Endothelial cell of umbilical vein (primary cell): ENCODE measurements at regions not wholly inside any gene's neighbourhood (a gene's known extent, or its start where the extent isn't known, plus 50 kb on each side); places are given as distances from the start of the nearest gene placed in this dataset.

Source experiments
- BruUV-seq: library from RNA; stranded (reverse); fragments of 400-500 nt; replicated peaks from 2 replicates; lab custom pipeline; 2021; lab: Mats Ljungman, UMichigan
- CTCF ChIA-PET: fragments of 300-600, 350-600 bp; sonication (Branson Sonifier 250); formaldehyde crosslinking; loops from one replicate; lab custom pipeline; 2021; ENCODE audit warnings: antibody characterized with exemption, inconsistent platforms; lab: Charles Lee
- POLR2A ChIA-PET: fragments of 300-600, 350-600 bp; sonication (Branson Sonifier 250); formaldehyde crosslinking; loops from one replicate; lab custom pipeline; 2021; ENCODE audit warnings: antibody characterized with exemption, inconsistent platforms; lab: Charles Lee
- DNase-seq: peaks from one replicate; pipeline ENCODE4 v3.0.0-alpha.2; 2011; ENCODE audit warnings: low read depth, low spot score
- FAIRE-seq: peaks from 2 replicates; lab custom pipeline; 2011; peaks lifted over from hg19 to GRCh38; lab: Jason Lieb, UNC
- H2AFZ ChIP-seq: 2 replicates; pipeline ENCODE4 v1.6.0; 2012; ENCODE audit warnings: low read depth, low read length, control low read depth, inconsistent platforms
- H3K27ac ChIP-seq: 2 replicates; pipeline ENCODE4 v1.5.1; 2011; ENCODE audit warnings: low read depth, mild to moderate bottlenecking, control low read depth, low read length, moderate library complexity; ENCODE audit not compliant: insufficient read depth
- H3K27me3 ChIP-seq, 2 experiments: 2 replicates each; pipeline versions ENCODE4 v1.6.0 to v1.6.1; 2011; ENCODE audit warnings: low read length in 2 of 2, mixed read lengths in 1 of 2; ENCODE audit not compliant: control insufficient read depth in 2 of 2, insufficient read depth in 2 of 2
- H3K36me3 ChIP-seq, 2 experiments: 2 replicates in 1 of 2; 3 replicates in 1 of 2; pipeline ENCODE4 v1.5.1; 2011; ENCODE audit warnings: low read length in 2 of 2, mild to moderate bottlenecking in 1 of 2, moderate library complexity in 1 of 2; ENCODE audit not compliant: control insufficient read depth in 2 of 2, insufficient read depth in 2 of 2; ENCODE audit errors: extremely low read depth in 1 of 2
- H3K4me1 ChIP-seq: 3 replicates; pipeline ENCODE4 v1.5.1; 2011; ENCODE audit warnings: mild to moderate bottlenecking, low read length; ENCODE audit not compliant: control insufficient read depth, insufficient read depth; ENCODE audit errors: extremely low read depth
- H3K4me2 ChIP-seq: 2 replicates; pipeline ENCODE4 v1.6.1; 2011; ENCODE audit warnings: low read length, control low read depth, mixed read lengths; ENCODE audit not compliant: insufficient read depth
- H3K4me3 ChIP-seq, 3 experiments: fragments of 200-600 bp in 1 of 3; sonication (generic), shearing (Covaris generic) in 1 of 3; replicated peaks in 1 of 3; 2 replicates each; pipeline ENCODE4 v1.5.1; 2011 to 2016; ENCODE audit warnings: control low read depth in 3 of 3, low read length in 3 of 3, mild to moderate bottlenecking in 2 of 3, inconsistent platforms in 1 of 3, low read depth in 1 of 3, moderate library complexity in 1 of 3; ENCODE audit not compliant: insufficient read depth in 1 of 3
- H3K79me2 ChIP-seq: 2 replicates; pipeline ENCODE4 v1.6.0; 2012; ENCODE audit warnings: low read length, inconsistent platforms; ENCODE audit not compliant: control insufficient read depth, insufficient read depth
- H3K9ac ChIP-seq: replicated peaks from 2 replicates; pipeline ENCODE3; 2011; ENCODE audit warnings: low read length, control low read depth; ENCODE audit not compliant: insufficient read depth; ENCODE audit errors: extremely low read depth
- H3K9me1 ChIP-seq: replicated peaks from 3 replicates; pipeline ENCODE4 v1.6.0; 2011; ENCODE audit warnings: mild to moderate bottlenecking, low read length; ENCODE audit not compliant: control insufficient read depth, insufficient read depth; ENCODE audit errors: extremely low read depth
- H3K9me3 ChIP-seq: replicated peaks from 2 replicates; pipeline ENCODE4 v1.5.1; 2012; ENCODE audit warnings: low read length, inconsistent platforms; ENCODE audit not compliant: control insufficient read depth, insufficient read depth
- H4K20me1 ChIP-seq: replicated peaks from 2 replicates; pipeline ENCODE3; 2011; ENCODE audit warnings: mild to moderate bottlenecking, low read length; ENCODE audit not compliant: control insufficient read depth, insufficient read depth; ENCODE audit errors: extremely low read depth
- EZH2 ChIP-seq: IDR thresholded peaks from 2 replicates; pipeline ENCODE4 v1.6.1; 2012; ENCODE audit warnings: borderline replicate concordance, low read depth, mild to moderate bottlenecking, moderate library complexity, low read length, inconsistent platforms; ENCODE audit not compliant: severe bottlenecking
- FOS ChIP-seq: IDR thresholded peaks from 2 replicates; pipeline ENCODE4 v1.6.1; 2011; ENCODE audit warnings: mild to moderate bottlenecking, low read length, moderate library complexity, borderline replicate concordance; ENCODE audit not compliant: insufficient read depth
- GATA2 ChIP-seq: IDR thresholded peaks from 2 replicates; pipeline ENCODE4 v1.7.0; 2011; ENCODE audit warnings: low read depth, mild to moderate bottlenecking, moderate library complexity, mixed read lengths, low read length; ENCODE audit not compliant: insufficient read length, insufficient read depth
- JUN ChIP-seq: IDR thresholded peaks from 2 replicates; pipeline ENCODE4 v1.6.1; 2011; ENCODE audit warnings: borderline replicate concordance, low read depth; ENCODE audit not compliant: insufficient read length, insufficient read depth
- MYC ChIP-seq: IDR thresholded peaks from one replicate; pipeline ENCODE4 v1.6.1; 2011; ENCODE audit warnings: mild to moderate bottlenecking, low read depth, low read length
- POLR2A ChIP-seq: IDR thresholded peaks from 2 replicates; pipeline ENCODE4 v1.6.1; 2012; ENCODE audit warnings: low read depth, mild to moderate bottlenecking, control low read depth, low read length
- POLR2AphosphoS5 ChIP-seq: IDR thresholded peaks from 2 replicates; pipeline ENCODE4 v1.6.1; 2012; ENCODE audit warnings: low read depth, mild to moderate bottlenecking, control low read depth, low read length, moderate library complexity; ENCODE audit not compliant: insufficient read depth
- dilution Hi-C: fragments of 300-500 bp; cut with MboI; formaldehyde crosslinking; loops from one replicate; pipeline ENCODE4 v1.15.0; 2019; ENCODE audit warnings: low sequenced_read_pairs; ENCODE audit not compliant: extremely low pct_ligation_motif_present
- intact Hi-C: fragments of 100-400 bp; cut with micrococcal nuclease; formaldehyde crosslinking; loops from one replicate; pipeline ENCODE4 v1.10.0; 2022
- TF ChIP-seq, protein P1 (sequence below), 2 donors: IDR thresholded peaks; 1 replicate in 1 of 2; 2 replicates in 1 of 2; pipeline ENCODE4 v1.5.1; 2011; ENCODE audit warnings: low read length in 2 of 2, mild to moderate bottlenecking in 2 of 2, moderate library complexity in 2 of 2, control low read depth in 1 of 2, inconsistent platforms in 1 of 2, low read depth in 1 of 2; ENCODE audit not compliant: insufficient read depth in 1 of 2; ENCODE audit errors: extremely low read depth in 1 of 2
- TF ChIP-seq, protein P2 (sequence below): IDR thresholded peaks from 2 replicates; pipeline ENCODE4 v1.6.1; 2011; ENCODE audit not compliant: insufficient read depth, insufficient read length

GRCh38 chr12:108461058-108461660, 53.9 kb upstream of the FICD start:
- ChIA-PET CTCF (interaction anchor here (0.6 to 0.8 kb wide), 2 partner anchors 125 to 393 kb away, joined by 3 read pairs; no protein-coding TSS in a partner anchor), POLR2A (no interaction called here)
- H3K9me3 ChIP-seq, result no peaks in the 10 kb centered on the region
- no peak overlapping the region for H3K4me2 ChIP-seq
- no peak for FAIRE-seq
- H3K36me3 ChIP-seq, result no peaks in the 10 kb centered on the region
- H3K4me1 ChIP-seq, result no peaks in the 10 kb centered on the region
- H3K9ac ChIP-seq, result no peak overlapping the region
- dilution Hi-C loops, result no loop called here
- no peaks in the 10 kb centered on the region for H3K27me3 ChIP-seq
- H2AFZ ChIP-seq, result no peak overlapping the region
- TF ChIP-seq POLR2AphosphoS5, result no peak
- no peak for TF ChIP-seq GATA2
- TF ChIP-seq, protein P1, sequence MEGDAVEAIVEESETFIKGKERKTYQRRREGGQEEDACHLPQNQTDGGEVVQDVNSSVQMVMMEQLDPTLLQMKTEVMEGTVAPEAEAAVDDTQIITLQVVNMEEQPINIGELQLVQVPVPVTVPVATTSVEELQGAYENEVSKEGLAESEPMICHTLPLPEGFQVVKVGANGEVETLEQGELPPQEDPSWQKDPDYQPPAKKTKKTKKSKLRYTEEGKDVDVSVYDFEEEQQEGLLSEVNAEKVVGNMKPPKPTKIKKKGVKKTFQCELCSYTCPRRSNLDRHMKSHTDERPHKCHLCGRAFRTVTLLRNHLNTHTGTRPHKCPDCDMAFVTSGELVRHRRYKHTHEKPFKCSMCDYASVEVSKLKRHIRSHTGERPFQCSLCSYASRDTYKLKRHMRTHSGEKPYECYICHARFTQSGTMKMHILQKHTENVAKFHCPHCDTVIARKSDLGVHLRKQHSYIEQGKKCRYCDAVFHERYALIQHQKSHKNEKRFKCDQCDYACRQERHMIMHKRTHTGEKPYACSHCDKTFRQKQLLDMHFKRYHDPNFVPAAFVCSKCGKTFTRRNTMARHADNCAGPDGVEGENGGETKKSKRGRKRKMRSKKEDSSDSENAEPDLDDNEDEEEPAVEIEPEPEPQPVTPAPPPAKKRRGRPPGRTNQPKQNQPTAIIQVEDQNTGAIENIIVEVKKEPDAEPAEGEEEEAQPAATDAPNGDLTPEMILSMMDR (IDR thresholded peaks at IDR 0.05; ENCODE audit: extremely low read depth in 1 of 2, insufficient read depth in 1 of 2, low read depth in 1 of 2, low read length in 2 of 2), result no peak
- TF ChIP-seq, protein P2, sequence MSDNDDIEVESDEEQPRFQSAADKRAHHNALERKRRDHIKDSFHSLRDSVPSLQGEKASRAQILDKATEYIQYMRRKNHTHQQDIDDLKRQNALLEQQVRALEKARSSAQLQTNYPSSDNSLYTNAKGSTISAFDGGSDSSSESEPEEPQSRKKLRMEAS, result no peak
- TF ChIP-seq FOS, result no peak
- TF ChIP-seq JUN, result no peak
- no peak for TF ChIP-seq EZH2
- TF ChIP-seq MYC, result no peak
- TF ChIP-seq POLR2A, result no peak
- no peak overlapping the region for H3K27ac ChIP-seq
- no peaks in the 10 kb centered on the region for H3K9me1 ChIP-seq
- intact Hi-C loops, result no loop called here
- no peaks in the 10 kb centered on the region for H4K20me1 ChIP-seq
- no TSS peak for BruUV-seq
- no peak overlapping the region for H3K4me3 ChIP-seq
- DNase-seq, result no peak
- no peaks in the 10 kb centered on the region for H3K79me2 ChIP-seq
